KMS-11 (cell line): ENCODE measurements at regions not wholly inside any gene's neighbourhood (a gene's known extent, or its start where the extent isn't known, plus 50 kb on each side); places are given as distances from the start of the nearest gene placed in this dataset.

ENCODE experiments used
- H2AFZ ChIP-seq: fragments of 200-600 bp; sonication (generic); 2 replicates; pipeline ENCODE4 v1.6.1; 2016; ENCODE audit warnings: antibody characterized with exemption, mixed run types, low read depth
- H3K27ac ChIP-seq: fragments of 200-600 bp; sonication (generic); 2 replicates; pipeline ENCODE4 v1.6.1; 2016; ENCODE audit warnings: mild to moderate bottlenecking, mixed run types
- H3K27me3 ChIP-seq: fragments of 200-600 bp; sonication (generic); 2 replicates; pipeline ENCODE4 v1.6.1; 2017; ENCODE audit warnings: mild to moderate bottlenecking, low read depth, mixed run types, moderate library complexity; ENCODE audit not compliant: insufficient read depth
- H3K36me3 ChIP-seq: fragments of 200-600 bp; sonication (generic); 2 replicates; pipeline ENCODE4 v1.6.1; 2017; ENCODE audit warnings: mild to moderate bottlenecking, mixed run types; ENCODE audit not compliant: insufficient read depth
- H3K4me1 ChIP-seq: fragments of 200-600 bp; sonication (generic); 2 replicates; pipeline ENCODE4 v1.6.1; 2016; ENCODE audit warnings: mild to moderate bottlenecking, low read depth, mixed run types; ENCODE audit not compliant: poor library complexity, severe bottlenecking
- H3K4me2 ChIP-seq: fragments of 200-600 bp; sonication (generic); 2 replicates; pipeline ENCODE4 v1.7.0; 2016; ENCODE audit warnings: mild to moderate bottlenecking, mixed run types
- H3K4me3 ChIP-seq: fragments of 200-600 bp; sonication (generic); IDR thresholded peaks from 2 replicates; pipeline ENCODE4 v1.6.1; 2017; ENCODE audit warnings: low read depth, low read length, mixed read lengths; ENCODE audit not compliant: insufficient read depth
- H3K79me2 ChIP-seq: fragments of 200-600 bp; sonication (generic); 2 replicates; pipeline ENCODE4 v1.6.1; 2016; ENCODE audit warnings: low read depth, mixed run types; ENCODE audit not compliant: insufficient read depth
- H3K9ac ChIP-seq: fragments of 200-600 bp; sonication (generic); 2 replicates; pipeline ENCODE4 v1.6.1; 2016; ENCODE audit warnings: mild to moderate bottlenecking, mixed run types
- H4K20me1 ChIP-seq: fragments of 200-600 bp; sonication (generic); 2 replicates; pipeline ENCODE4 v1.6.1; 2016; ENCODE audit warnings: mild to moderate bottlenecking, mixed run types; ENCODE audit not compliant: insufficient read depth
- TF ChIP-seq, protein P1 (sequence below): fragments of 200-600 bp; sonication (generic); conservative IDR thresholded peaks from 2 replicates; pipeline ENCODE4 v1.6.1; 2017; ENCODE audit warnings: low read depth, mild to moderate bottlenecking, antibody characterized with exemption, low read length, moderate library complexity, mixed read lengths

DNA sequence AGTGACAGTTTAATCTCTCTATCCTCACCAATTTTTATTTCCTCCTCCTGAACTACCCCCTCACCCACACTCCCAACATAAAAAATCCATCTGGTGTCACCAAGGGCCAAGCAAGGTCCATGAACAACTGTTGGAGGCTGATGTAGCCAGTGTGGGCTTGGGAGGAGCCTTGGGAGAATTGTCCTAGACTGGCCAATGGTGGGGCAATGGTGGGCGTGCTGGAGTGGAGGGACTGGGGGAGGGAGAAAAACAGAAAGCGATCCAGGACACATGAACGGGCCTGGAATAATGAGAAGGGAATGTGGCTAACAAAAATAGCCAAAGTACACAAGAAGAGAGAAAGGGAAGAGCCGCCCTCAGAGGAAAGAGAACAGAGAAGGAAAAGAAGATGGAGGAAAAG, 272.6 kb downstream of the ENC1 start:
- H3K4me2 ChIP-seq = no peak overlapping the region
- no peak overlapping the region for H2AFZ ChIP-seq
- no peaks in the 10 kb centered on the region for H3K36me3 ChIP-seq
- H3K27me3 ChIP-seq = no peaks in the 10 kb centered on the region
- no peak overlapping the region for H3K9ac ChIP-seq
- TF ChIP-seq, protein P1, sequence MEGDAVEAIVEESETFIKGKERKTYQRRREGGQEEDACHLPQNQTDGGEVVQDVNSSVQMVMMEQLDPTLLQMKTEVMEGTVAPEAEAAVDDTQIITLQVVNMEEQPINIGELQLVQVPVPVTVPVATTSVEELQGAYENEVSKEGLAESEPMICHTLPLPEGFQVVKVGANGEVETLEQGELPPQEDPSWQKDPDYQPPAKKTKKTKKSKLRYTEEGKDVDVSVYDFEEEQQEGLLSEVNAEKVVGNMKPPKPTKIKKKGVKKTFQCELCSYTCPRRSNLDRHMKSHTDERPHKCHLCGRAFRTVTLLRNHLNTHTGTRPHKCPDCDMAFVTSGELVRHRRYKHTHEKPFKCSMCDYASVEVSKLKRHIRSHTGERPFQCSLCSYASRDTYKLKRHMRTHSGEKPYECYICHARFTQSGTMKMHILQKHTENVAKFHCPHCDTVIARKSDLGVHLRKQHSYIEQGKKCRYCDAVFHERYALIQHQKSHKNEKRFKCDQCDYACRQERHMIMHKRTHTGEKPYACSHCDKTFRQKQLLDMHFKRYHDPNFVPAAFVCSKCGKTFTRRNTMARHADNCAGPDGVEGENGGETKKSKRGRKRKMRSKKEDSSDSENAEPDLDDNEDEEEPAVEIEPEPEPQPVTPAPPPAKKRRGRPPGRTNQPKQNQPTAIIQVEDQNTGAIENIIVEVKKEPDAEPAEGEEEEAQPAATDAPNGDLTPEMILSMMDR = no peak
- no peaks in the 10 kb centered on the region for H3K4me1 ChIP-seq
- H3K27ac ChIP-seq = no peak overlapping the region
- no peaks in the 10 kb centered on the region for H3K79me2 ChIP-seq
- H3K4me3 ChIP-seq = no peak overlapping the region
- H4K20me1 ChIP-seq = no peaks in the 10 kb centered on the region

DNA sequence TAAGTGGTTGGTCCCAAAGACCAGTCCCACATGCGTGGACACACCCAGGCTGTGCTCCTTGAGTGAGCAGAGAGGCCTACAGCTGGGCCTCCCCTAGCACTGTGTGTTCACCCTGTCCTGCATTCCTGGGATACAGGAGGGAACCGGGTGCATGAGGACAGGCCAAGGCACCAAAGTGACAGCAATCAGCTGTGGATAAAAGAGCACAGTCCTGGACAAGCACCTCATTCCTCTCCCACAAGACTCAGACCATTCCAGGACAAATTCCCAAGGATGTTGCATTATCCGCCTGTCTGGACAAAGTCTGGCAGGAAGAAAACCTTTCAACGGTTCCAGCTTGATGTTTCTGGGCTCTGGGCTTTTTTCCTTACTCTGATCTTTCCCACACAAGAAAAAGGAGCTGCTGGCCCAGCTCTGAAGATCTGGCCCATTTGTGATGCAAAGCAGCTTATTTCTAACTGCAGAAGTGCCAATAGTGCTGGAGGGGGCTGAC, 273.2 kb downstream of the ENC1 start:
- Histone ChIP-seq H4K20me1 (no peaks in the 10 kb centered on the region), H3K36me3 (no peaks in the 10 kb centered on the region), H3K4me2 (no peak overlapping the region), H3K79me2 (no peaks in the 10 kb centered on the region), H3K4me3 (no peak overlapping the region), H3K27me3 (no peaks in the 10 kb centered on the region), H3K27ac (no peak overlapping the region), H3K4me1 (no peaks in the 10 kb centered on the region), H3K9ac (no peak overlapping the region), H2AFZ (no peak overlapping the region)
- TF ChIP-seq, protein P1 = no peak

DNA sequence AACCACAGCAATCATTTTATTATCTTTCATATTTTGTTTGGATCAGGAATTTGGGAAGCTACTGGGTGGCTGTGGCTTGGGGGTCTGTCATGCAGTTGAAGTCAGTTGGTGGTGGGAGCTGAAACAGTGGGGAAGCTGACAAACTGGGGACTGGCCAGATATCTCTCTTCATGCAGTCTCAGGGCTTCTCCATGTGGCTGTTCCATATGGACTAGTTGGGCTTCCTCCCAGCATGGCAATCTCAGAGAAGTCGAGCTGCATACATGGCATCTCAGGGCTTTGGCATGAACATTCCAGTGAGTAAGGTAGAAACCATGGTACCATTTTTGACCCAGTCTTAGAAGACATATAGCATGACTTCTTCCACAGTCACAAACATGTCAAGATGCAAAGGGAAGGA, 274.8 kb downstream of the ENC1 start:
- Histone ChIP-seq H3K27ac (no peak overlapping the region), H3K4me2 (no peak overlapping the region), H2AFZ (no peak overlapping the region), H3K27me3 (no peaks in the 10 kb centered on the region), H3K4me3 (no peak overlapping the region), H3K36me3 (no peaks in the 10 kb centered on the region), H3K4me1 (no peaks in the 10 kb centered on the region), H3K9ac (no peak overlapping the region), H4K20me1 (no peaks in the 10 kb centered on the region), H3K79me2 (no peaks in the 10 kb centered on the region)
- TF ChIP-seq, protein P1 = no peak

DNA sequence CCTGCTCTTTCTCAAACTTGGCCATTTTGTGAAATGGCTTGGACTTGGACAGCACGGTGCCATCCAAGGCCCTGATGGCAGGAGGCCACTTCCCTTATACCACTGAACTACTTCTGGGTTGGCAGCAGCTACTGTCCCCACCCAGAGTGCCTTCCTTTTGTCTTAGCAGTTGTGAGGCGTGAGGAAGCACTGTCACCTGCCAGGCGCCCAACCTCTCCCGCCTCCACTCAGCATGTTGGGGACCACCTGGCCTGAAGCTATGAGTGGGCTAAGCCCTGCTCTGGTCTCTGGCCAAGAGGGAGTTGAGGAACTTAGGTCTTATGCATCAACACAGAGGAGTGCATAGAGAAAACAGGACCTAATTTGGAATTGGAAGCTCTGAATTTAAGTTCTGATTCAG, 276.0 kb downstream of the ENC1 start:
- no peaks in the 10 kb centered on the region for H3K4me1 ChIP-seq
- H3K9ac ChIP-seq = no peak overlapping the region
- no peaks in the 10 kb centered on the region for H3K36me3 ChIP-seq
- no peak overlapping the region for H3K4me3 ChIP-seq
- no peak overlapping the region for H3K27ac ChIP-seq
- H2AFZ ChIP-seq = no peak overlapping the region
- no peaks in the 10 kb centered on the region for H4K20me1 ChIP-seq
- TF ChIP-seq, protein P1 = no peak
- no peak overlapping the region for H3K4me2 ChIP-seq
- H3K79me2 ChIP-seq = no peaks in the 10 kb centered on the region
- no peaks in the 10 kb centered on the region for H3K27me3 ChIP-seq
